ENCODE measurements at regions not wholly inside any gene's neighbourhood (a gene's known extent, or its start where the extent isn't known, plus 50 kb on each side); places are given as distances from the start of the nearest gene placed in this dataset.

DNA sequence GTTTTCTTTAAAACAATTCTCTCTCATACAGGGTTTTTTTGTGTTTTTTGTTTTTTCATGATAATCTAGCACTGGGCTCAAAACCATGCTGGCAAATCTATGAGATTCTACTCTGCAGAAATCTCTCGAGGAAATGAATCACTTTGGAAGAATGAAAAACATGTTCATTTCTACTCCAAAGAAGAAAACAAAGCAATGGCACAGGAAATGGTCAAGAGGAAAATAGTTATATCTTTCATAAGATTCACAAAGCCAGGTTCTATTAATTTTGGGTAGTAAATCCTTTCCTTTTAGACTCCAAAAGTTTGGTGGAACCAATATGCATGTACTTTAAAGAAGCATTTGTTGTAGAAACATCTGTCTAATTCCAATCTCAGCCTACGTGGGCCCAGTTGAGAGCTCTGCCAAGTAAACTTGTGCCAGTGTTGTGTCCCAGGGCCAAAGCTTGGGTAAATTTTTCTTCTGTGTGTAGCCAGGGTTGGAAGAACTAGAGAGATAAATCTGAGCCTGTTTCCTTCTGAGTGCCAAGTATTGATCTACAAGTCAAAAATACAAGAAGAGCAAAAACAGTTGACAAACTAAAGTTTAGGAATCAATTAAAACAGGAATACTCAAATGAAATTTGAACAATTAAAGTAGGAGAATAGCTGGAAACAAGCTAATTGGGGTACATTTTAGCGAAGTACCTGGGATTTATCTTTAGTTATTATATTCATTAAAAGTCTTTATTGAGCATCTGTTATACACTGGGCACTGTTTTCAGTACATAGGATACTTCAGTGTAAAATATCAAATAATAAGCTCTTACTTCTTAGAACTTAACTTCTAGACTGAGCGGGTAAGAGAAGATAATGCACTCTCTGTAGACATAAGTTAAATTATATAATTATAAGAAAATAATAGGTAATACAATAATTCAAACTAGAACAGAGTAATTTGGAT lies 657.5 kb upstream of the NECTIN3 start:
- Histone ChIP-seq H3K4me1 (no peaks in the 10 kb centered on the region), H3K27me3 (no peaks in the 10 kb centered on the region), H3K36me3 (no peaks in the 10 kb centered on the region), H3K4me3 (ENCODE audit: low read depth, low read length) (no peak overlapping the region), H3K9me3 (no peaks in the 10 kb centered on the region)
- TF ChIP-seq, protein P1, sequence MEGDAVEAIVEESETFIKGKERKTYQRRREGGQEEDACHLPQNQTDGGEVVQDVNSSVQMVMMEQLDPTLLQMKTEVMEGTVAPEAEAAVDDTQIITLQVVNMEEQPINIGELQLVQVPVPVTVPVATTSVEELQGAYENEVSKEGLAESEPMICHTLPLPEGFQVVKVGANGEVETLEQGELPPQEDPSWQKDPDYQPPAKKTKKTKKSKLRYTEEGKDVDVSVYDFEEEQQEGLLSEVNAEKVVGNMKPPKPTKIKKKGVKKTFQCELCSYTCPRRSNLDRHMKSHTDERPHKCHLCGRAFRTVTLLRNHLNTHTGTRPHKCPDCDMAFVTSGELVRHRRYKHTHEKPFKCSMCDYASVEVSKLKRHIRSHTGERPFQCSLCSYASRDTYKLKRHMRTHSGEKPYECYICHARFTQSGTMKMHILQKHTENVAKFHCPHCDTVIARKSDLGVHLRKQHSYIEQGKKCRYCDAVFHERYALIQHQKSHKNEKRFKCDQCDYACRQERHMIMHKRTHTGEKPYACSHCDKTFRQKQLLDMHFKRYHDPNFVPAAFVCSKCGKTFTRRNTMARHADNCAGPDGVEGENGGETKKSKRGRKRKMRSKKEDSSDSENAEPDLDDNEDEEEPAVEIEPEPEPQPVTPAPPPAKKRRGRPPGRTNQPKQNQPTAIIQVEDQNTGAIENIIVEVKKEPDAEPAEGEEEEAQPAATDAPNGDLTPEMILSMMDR (IDR thresholded peaks at IDR 0.05; ENCODE audit: low read depth, low read length) = no peak
- no peak for DNase-seq

DNA sequence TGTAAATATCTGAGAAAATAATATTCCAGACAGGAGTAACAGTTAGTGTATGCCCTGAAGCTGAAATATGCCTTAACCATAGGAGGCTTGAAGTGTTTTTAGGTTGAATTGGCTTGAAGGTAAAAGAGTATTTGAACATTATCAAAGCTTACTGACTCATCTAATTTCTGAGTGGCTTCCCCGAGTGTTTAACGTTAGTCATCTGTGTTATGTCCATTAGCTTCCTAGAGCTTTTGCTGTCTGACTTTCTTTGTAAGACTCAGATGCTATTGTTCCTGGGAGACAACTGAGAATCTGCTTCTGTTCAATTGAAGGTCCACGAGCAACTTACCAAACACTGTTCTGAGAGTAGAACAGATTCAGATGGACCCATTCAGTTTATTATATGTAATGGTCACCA lies 656.8 kb upstream of the NECTIN3 start:
- H3K4me1 ChIP-seq = no peaks in the 10 kb centered on the region
- DNase-seq = no peak
- no peaks in the 10 kb centered on the region for H3K9me3 ChIP-seq
- H3K4me3 ChIP-seq (ENCODE audit: low read depth, low read length) = no peak overlapping the region
- H3K36me3 ChIP-seq = no peaks in the 10 kb centered on the region
- H3K27me3 ChIP-seq = no peaks in the 10 kb centered on the region
- TF ChIP-seq, protein P1 (IDR thresholded peaks at IDR 0.05; ENCODE audit: low read depth, low read length) = no peak

DNA sequence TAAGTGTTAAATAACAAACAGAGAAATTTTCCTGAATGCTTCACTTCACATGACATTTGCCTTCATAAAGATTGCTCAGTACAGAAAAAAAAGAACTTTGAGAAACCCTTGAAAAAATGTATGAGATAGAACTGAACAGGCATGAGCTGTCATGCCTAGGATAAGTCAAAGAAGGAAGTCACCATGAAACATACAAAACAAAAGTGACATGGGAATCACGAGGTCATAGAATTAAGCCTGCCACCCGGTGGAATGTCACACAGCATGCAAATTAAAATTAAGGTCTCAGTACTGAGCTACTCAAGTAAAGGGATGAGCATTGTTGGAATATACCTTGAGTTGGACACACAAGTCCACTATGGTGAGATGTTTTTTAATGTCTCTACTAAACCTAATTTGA lies 652.5 kb upstream of the NECTIN3 start:
- Histone ChIP-seq H3K4me3 (ENCODE audit: low read depth, low read length) (no peak overlapping the region), H3K27me3 (no peaks in the 10 kb centered on the region), H3K9me3 (no peaks in the 10 kb centered on the region), H3K36me3 (no peaks in the 10 kb centered on the region), H3K4me1 (no peaks in the 10 kb centered on the region)
- TF ChIP-seq, protein P1 (IDR thresholded peaks at IDR 0.05; ENCODE audit: low read depth, low read length) = no peak
- DNase-seq = no peak

DNA sequence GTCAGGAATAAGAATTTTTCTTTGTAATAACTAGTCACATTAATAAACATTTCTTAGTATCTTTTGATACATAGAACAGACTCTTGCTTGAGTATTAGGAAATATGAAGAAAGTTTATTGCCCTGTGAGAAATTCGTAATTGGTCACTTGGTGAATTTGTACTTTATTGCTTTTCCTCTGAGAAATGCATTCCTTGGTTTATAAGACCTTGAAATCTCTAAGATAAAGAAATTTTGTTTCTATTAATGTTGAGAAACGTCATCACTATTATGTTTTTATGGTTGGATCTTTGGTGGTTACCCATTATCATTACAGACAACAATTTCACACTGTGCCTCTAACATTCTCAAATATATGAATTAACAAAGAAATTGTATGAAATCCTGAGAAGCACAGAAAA lies 652.0 kb upstream of the NECTIN3 start:
- no peaks in the 10 kb centered on the region for H3K9me3 ChIP-seq
- no peak for DNase-seq
- TF ChIP-seq, protein P1 (IDR thresholded peaks at IDR 0.05; ENCODE audit: low read depth, low read length) = no peak
- H3K4me3 ChIP-seq (ENCODE audit: low read depth, low read length) = no peak overlapping the region
- H3K4me1 ChIP-seq = no peaks in the 10 kb centered on the region
- no peaks in the 10 kb centered on the region for H3K36me3 ChIP-seq
- H3K27me3 ChIP-seq = no peaks in the 10 kb centered on the region

DNA sequence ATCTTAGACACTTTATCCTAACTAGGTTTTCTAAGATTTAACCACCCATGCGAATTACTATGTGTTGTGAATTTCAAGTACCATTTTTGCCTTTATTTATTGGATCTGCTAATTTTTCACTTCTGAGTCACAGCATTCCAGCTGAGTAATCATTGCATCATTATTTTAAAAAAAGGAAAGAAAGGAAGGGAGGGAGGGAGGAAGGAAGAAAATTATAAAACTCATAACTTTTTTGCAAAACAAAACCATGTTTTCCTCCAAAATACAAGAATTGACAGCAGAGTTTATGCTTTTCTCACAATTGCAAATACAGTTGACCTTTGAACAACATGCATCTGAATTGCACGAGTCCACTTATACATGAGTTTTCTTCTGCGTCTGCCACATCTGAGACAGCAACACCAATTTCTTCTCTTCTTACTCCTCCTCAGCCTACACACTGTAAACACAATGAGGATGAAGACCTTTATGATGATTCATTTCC lies 651.4 kb upstream of the NECTIN3 start:
- no peaks in the 10 kb centered on the region for H3K9me3 ChIP-seq
- TF ChIP-seq, protein P1 (IDR thresholded peaks at IDR 0.05; ENCODE audit: low read depth, low read length) = no peak
- no peaks in the 10 kb centered on the region for H3K27me3 ChIP-seq
- DNase-seq = no peak
- H3K36me3 ChIP-seq = no peaks in the 10 kb centered on the region
- H3K4me3 ChIP-seq (ENCODE audit: low read depth, low read length) = no peak overlapping the region
- no peaks in the 10 kb centered on the region for H3K4me1 ChIP-seq

DNA sequence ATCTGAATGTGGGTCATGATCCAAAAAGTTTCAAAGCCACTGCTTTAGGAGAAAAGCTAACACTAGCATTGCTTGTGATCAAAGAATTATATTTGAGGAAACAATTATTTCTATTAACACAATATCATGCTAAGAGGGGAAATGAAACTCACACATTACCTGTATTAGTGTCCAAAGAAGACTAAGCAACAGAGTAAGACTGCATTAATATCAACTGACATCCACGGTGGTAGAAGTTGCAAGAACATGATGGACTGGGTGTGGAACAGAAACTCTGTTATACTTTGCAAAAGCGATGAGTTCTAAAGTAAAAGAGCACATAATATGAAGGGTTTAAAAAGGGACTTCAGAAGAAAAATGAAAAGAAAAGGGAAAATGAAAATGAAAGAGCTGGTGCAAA lies 648.3 kb upstream of the NECTIN3 start:
- no peaks in the 10 kb centered on the region for H3K36me3 ChIP-seq
- no peak overlapping the region for H3K4me3 ChIP-seq (ENCODE audit: low read depth, low read length)
- H3K9me3 ChIP-seq = no peaks in the 10 kb centered on the region
- H3K4me1 ChIP-seq = no peaks in the 10 kb centered on the region
- DNase-seq = no peak
- TF ChIP-seq, protein P1 (IDR thresholded peaks at IDR 0.05; ENCODE audit: low read depth, low read length) = no peak
- H3K27me3 ChIP-seq = no peaks in the 10 kb centered on the region

Data from BE2C (cell line).